ENCODE measurements at regions not wholly inside any gene's neighbourhood (a gene's known extent, or its start where the extent isn't known, plus 50 kb on each side); places are given as distances from the start of the nearest gene placed in this dataset.

GRCh38 chr6:148625609-148626008 lies 121.2 kb upstream of the UST start:
- DNase-seq (ENCODE audit: low read depth in 1 of 2, low spot score in 1 of 2) (no peak), ATAC-seq (no peak), FAIRE-seq (no peak)
- Histone ChIP-seq H3K27ac (no peak overlapping the region), H3K4me1 (no peaks in the 10 kb centered on the region), H3K9me3 (no peaks in the 10 kb centered on the region), H3K4me2 (no peak overlapping the region), H3K4me3 (no peak overlapping the region)
- CTCF ChIA-PET, result no interaction called here
- POLR2A ChIA-PET, result no interaction called here
- no peak for TF ChIP-seq GATA3 (IDR thresholded peaks at IDR 0.05; ENCODE audit: borderline replicate concordance)
- no peak for TF ChIP-seq JUN (IDR thresholded peaks at IDR 0.05)
- no peak for TF ChIP-seq POLR2AphosphoS2 (conservative IDR thresholded peaks at IDR 0.05; ENCODE audit: low read length)
- TF ChIP-seq USF2 (IDR thresholded peaks at IDR 0.05), result no peak
- TF ChIP-seq MAX (IDR thresholded peaks at IDR 0.05), result no peak
- TF ChIP-seq SMC3 (IDR thresholded peaks at IDR 0.05), result no peak
- TF ChIP-seq MYC (IDR thresholded peaks at IDR 0.05; ENCODE audit: borderline replicate concordance, low read length), result no peak
- TF ChIP-seq ESRRA (IDR thresholded peaks at IDR 0.05; ENCODE audit: borderline replicate concordance, low read length), result no peak
- TF ChIP-seq FOXS1 (CRISPR knock-in tag; IDR thresholded peaks at IDR 0.05), result no peak
- TF ChIP-seq POLR2A (IDR thresholded peaks at IDR 0.05; ENCODE audit: low read length), result no peak
- no peak for TF ChIP-seq NR3C1 (IDR thresholded peaks at IDR 0.05)
- TF ChIP-seq EP300 (IDR thresholded peaks at IDR 0.05), result no peak
- no peak for TF ChIP-seq ZSCAN20 (CRISPR knock-in tag; IDR thresholded peaks at IDR 0.05)
- no peak for TF ChIP-seq PHF8 (IDR thresholded peaks at IDR 0.05; ENCODE audit: borderline replicate concordance, low read depth)
- no peak for TF ChIP-seq KDM1A (IDR thresholded peaks at IDR 0.05; ENCODE audit: low read depth)
- TF ChIP-seq TP53 (CRISPR knock-in tag; IDR thresholded peaks at IDR 0.05), result no peak
- no peak for TF ChIP-seq CEBPB (IDR thresholded peaks at IDR 0.05)
- WGBS (ENCODE audit: missing lambda C conversion rate), result 23% methylated on average over 2 of the region's 2 CpGs

- DNase-seq (ENCODE audit: low read depth in 1 of 2, low spot score in 1 of 2) (no peak), ATAC-seq (no peak), FAIRE-seq (no peak)
- ChIA-PET CTCF (no interaction called here), POLR2A (no interaction called here)
- TF ChIP-seq FOSL2 (IDR thresholded peaks at IDR 0.05) (no peak), FOSL2 (CRISPR knock-in tag; IDR thresholded peaks at IDR 0.05) (no peak), HEYL (CRISPR knock-in tag; IDR thresholded peaks at IDR 0.05) (no peak), SREBF2 (IDR thresholded peaks at IDR 0.05) (no peak), ESRRA (IDR thresholded peaks at IDR 0.05; ENCODE audit: borderline replicate concordance, low read length) (no peak), CBX8 (IDR thresholded peaks at IDR 0.05) (no peak), FOXS1 (CRISPR knock-in tag; IDR thresholded peaks at IDR 0.05) (no peak), CBX2 (IDR thresholded peaks at IDR 0.05; ENCODE audit: borderline replicate concordance, low read depth) (no peak)
- H3K27ac ChIP-seq, result no peak overlapping the region
- no peak overlapping the region for H3K4me2 ChIP-seq
- H3K4me1 ChIP-seq, result no peaks in the 10 kb centered on the region
- H3K4me3 ChIP-seq, result no peak overlapping the region
- no peaks in the 10 kb centered on the region for H3K9me3 ChIP-seq
These were observed 118.6 kb upstream of the UST start for GRCh38 chr6:148628251-148628650.

GRCh38 chr6:148629181-148629580 lies 117.6 kb upstream of the UST start:
- TF ChIP-seq PHF8 (IDR thresholded peaks at IDR 0.05; ENCODE audit: borderline replicate concordance, low read depth), result no peak
- no peak for TF ChIP-seq EHMT2 (IDR thresholded peaks at IDR 0.05; ENCODE audit: low read depth)
- TF ChIP-seq FOSB (CRISPR knock-in tag; IDR thresholded peaks at IDR 0.05), result no peak
- no peak for TF ChIP-seq ZSCAN20 (CRISPR knock-in tag; IDR thresholded peaks at IDR 0.05)
- TF ChIP-seq CHD2 (IDR thresholded peaks at IDR 0.05; ENCODE audit: low read length, partially characterized antibody), result no peak
- no peak for TF ChIP-seq USF2 (IDR thresholded peaks at IDR 0.05)
- no peak for TF ChIP-seq CEBPB (IDR thresholded peaks at IDR 0.05)
- no peak for TF ChIP-seq HOXA7 (CRISPR knock-in tag; IDR thresholded peaks at IDR 0.05)
- TF ChIP-seq NPAS2 (CRISPR knock-in tag; IDR thresholded peaks at IDR 0.05; ENCODE audit: borderline replicate concordance), result no peak
- no peak for TF ChIP-seq NR3C1 (IDR thresholded peaks at IDR 0.05)
- no peak for TF ChIP-seq RFX5 (IDR thresholded peaks at IDR 0.05)
- TF ChIP-seq RARB (CRISPR knock-in tag; IDR thresholded peaks at IDR 0.05), result no peak
- TF ChIP-seq POLR2AphosphoS2 (conservative IDR thresholded peaks at IDR 0.05; ENCODE audit: low read length), result no peak
- no peak for TF ChIP-seq HEYL (CRISPR knock-in tag; IDR thresholded peaks at IDR 0.05)
- TF ChIP-seq KDM5A (IDR thresholded peaks at IDR 0.05), result no peak
- no peak overlapping the region for H3K4me3 ChIP-seq
- FAIRE-seq (no peak), DNase-seq (ENCODE audit: low read depth in 1 of 2, low spot score in 1 of 2) (no peak), ATAC-seq (no peak)
- no peaks in the 10 kb centered on the region for H3K9me3 ChIP-seq
- 0% methylated on average over 1 of the region's 1 CpG for WGBS (ENCODE audit: missing lambda C conversion rate)
- no peak overlapping the region for H3K4me2 ChIP-seq
- no peak overlapping the region for H3K27ac ChIP-seq
- ChIA-PET POLR2A (no interaction called here), CTCF (no interaction called here)
- no peaks in the 10 kb centered on the region for H3K4me1 ChIP-seq

Measured in A549 (cell line).